Activated B cell treated with CpG ODN at 0.5 μM for 24 hours (primary cell): ENCODE measurements at regions not wholly inside any gene's neighbourhood (a gene's known extent, or its start where the extent isn't known, plus 50 kb on each side); places are given as distances from the start of the nearest gene placed in this dataset.

ENCODE experiments used
- ATAC-seq: fragments of 200-7000 bp; cut with Tn5 transposase; one replicate; pipeline ENCODE4 v1.10.0; 2021; ENCODE audit warnings: low read depth, mild to moderate bottlenecking, moderate library complexity
- CTCF ChIA-PET: fragments of 350-600 bp; sonication (Branson Sonifier 250); formaldehyde crosslinking; loops from one replicate; lab custom pipeline; 2021; ENCODE audit warnings: antibody characterized with exemption; lab: Charles Lee
- POLR2A ChIA-PET: fragments of 350-600 bp; sonication (Branson Sonifier 250); formaldehyde crosslinking; loops from one replicate; lab custom pipeline; 2021; ENCODE audit warnings: antibody characterized with exemption; lab: Charles Lee
- DNase-seq: peaks from one replicate; pipeline ENCODE4 v3.0.0; 2022
- H3K27ac Mint-ChIP-seq: one replicate; pipeline ENCODE4 v1.8.0; 2020; ENCODE audit warnings: mixed read lengths
- H3K27me3 Mint-ChIP-seq: one replicate; pipeline ENCODE4 v1.8.0; 2021; ENCODE audit warnings: mixed read lengths
- H3K36me3 Mint-ChIP-seq: one replicate; pipeline ENCODE4 v1.8.0; 2021; ENCODE audit warnings: low read depth, mixed read lengths
- H3K4me1 Mint-ChIP-seq: one replicate; pipeline ENCODE4 v1.8.0; 2021; ENCODE audit warnings: mixed read lengths
- H3K4me3 Mint-ChIP-seq: one replicate; pipeline ENCODE4 v1.8.0; 2020; ENCODE audit warnings: mild to moderate bottlenecking, mixed read lengths
- H3K9me3 Mint-ChIP-seq: one replicate; pipeline ENCODE4 v1.8.0; 2020; ENCODE audit warnings: mixed read lengths
- intact Hi-C: fragments of 100-400 bp; cut with micrococcal nuclease; formaldehyde crosslinking; loops from one replicate; pipeline ENCODE4 v1.15.1; 2024
- TF ChIP-seq, protein P1 (sequence below): fragments of 200-600 bp; IDR thresholded peaks from one replicate; pipeline ENCODE4 v1.8.0; 2022; ENCODE audit warnings: antibody characterized with exemption, mild to moderate bottlenecking

DNA sequence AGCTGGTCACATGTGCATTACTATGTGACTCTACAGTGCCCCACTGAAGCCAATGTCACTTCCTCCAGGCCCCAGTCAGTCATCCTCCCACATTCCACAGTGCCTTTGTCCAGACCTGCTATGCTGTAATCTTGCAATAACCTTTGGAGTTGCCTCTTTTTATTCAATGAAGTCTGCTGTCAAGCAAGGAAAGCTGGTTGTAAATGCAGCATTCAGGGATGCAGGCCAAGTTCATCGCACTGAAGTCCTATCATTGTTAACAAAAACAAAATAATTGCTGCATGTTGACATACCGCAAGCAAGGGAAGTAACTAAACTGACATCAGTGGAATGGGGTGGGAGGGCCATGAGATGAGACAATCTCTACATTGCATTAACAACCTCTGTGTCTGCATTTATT is 131.2 kb upstream of the CDYL start:
- ATAC-seq (no peak), DNase-seq (no peak)
- ChIA-PET POLR2A (no interaction called here), CTCF (no interaction called here)
- intact Hi-C loops, result no loop called here
- Mint-ChIP-seq H3K4me3 (no peak overlapping the region), H3K36me3 (no peaks in the 10 kb centered on the region), H3K27me3 (peaks cover 36% of the 10 kb centered on the region), H3K9me3 (no peaks in the 10 kb centered on the region), H3K27ac (no peak overlapping the region), H3K4me1 (peaks cover 9% of the 10 kb centered on the region)
- TF ChIP-seq, protein P1, sequence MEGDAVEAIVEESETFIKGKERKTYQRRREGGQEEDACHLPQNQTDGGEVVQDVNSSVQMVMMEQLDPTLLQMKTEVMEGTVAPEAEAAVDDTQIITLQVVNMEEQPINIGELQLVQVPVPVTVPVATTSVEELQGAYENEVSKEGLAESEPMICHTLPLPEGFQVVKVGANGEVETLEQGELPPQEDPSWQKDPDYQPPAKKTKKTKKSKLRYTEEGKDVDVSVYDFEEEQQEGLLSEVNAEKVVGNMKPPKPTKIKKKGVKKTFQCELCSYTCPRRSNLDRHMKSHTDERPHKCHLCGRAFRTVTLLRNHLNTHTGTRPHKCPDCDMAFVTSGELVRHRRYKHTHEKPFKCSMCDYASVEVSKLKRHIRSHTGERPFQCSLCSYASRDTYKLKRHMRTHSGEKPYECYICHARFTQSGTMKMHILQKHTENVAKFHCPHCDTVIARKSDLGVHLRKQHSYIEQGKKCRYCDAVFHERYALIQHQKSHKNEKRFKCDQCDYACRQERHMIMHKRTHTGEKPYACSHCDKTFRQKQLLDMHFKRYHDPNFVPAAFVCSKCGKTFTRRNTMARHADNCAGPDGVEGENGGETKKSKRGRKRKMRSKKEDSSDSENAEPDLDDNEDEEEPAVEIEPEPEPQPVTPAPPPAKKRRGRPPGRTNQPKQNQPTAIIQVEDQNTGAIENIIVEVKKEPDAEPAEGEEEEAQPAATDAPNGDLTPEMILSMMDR, result no peak

DNA sequence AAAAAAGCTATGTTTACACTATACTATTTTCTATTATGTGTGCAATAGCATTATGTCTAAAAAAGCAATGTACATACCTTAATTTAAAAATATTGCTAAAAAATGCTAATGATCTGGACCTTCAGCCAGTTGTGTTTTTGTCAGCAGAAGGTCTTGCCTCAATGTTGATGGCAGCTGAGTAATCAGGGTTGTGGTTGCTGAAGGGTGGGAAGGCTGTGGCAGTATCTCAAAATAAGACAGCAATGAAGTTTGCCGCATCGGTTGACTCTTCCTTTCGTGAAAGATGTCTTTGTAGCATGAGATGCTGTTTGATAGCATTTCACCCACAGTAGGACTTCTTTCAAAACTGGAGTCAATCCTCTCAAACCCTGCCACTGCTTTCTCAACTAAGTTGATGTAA is 134.7 kb upstream of the CDYL start:
- no peak for ATAC-seq
- ChIA-PET POLR2A (no interaction called here), CTCF (no interaction called here)
- DNase-seq, result no peak
- intact Hi-C loops, result no loop called here
- Mint-ChIP-seq H3K9me3 (no peaks in the 10 kb centered on the region), H3K4me1 (no peaks in the 10 kb centered on the region), H3K4me3 (no peak overlapping the region), H3K27me3 (peaks cover 20% of the 10 kb centered on the region), H3K36me3 (no peaks in the 10 kb centered on the region), H3K27ac (no peak overlapping the region)
- TF ChIP-seq, protein P1, result no peak

DNA sequence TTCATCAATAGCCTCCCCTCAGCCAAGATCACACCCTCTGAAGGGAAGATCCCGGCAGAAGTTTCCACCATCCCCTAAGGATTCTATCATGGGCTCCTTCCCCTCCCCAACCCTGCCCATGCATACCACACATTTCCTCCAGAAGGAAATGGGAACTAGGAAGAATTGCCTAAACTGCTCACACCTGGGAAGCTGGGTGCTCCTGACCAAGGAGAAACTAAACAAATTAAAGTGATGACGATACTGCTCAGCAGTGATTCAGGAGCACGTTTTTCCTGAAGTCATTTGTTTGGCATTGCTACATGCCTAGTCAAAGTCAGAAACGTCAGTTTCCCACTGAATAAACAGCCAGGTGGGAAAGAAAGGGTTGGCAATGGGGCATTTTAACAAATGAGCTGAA is 136.1 kb upstream of the CDYL start:
- DNase-seq, result no peak
- H3K4me3 Mint-ChIP-seq, result no peak overlapping the region
- H3K9me3 Mint-ChIP-seq, result no peaks in the 10 kb centered on the region
- ChIA-PET POLR2A (no interaction called here), CTCF (no interaction called here)
- peaks cover 15% of the 10 kb centered on the region for H3K27me3 Mint-ChIP-seq
- ATAC-seq, result no peak
- no peaks in the 10 kb centered on the region for H3K4me1 Mint-ChIP-seq
- no peak overlapping the region for H3K27ac Mint-ChIP-seq
- intact Hi-C loops, result no loop called here
- TF ChIP-seq, protein P1, result no peak
- H3K36me3 Mint-ChIP-seq, result no peaks in the 10 kb centered on the region

DNA sequence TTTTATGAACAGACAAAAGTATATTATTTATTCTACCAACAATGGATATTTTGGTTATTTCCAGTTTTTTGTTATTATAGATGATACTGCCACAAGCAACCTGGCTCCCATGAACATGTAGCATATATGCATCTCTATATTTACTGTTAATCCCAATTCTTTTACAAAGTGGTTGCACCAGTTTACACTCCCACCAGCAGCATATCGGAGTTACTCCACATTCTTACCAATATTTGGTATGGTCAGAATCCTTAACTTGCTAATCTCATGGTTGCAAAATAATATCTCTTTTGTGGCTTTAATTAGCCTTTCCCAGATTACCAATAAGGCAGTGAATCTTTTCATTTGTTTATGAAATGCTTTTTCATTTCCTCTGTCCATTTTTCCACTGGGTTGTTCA is 137.6 kb upstream of the CDYL start:
- TF ChIP-seq, protein P1, result no peak
- intact Hi-C loops, result no loop called here
- Mint-ChIP-seq H3K4me1 (no peaks in the 10 kb centered on the region), H3K27me3 (peaks cover 15% of the 10 kb centered on the region), H3K9me3 (no peaks in the 10 kb centered on the region), H3K27ac (no peak overlapping the region), H3K4me3 (no peak overlapping the region), H3K36me3 (no peaks in the 10 kb centered on the region)
- ChIA-PET CTCF (no interaction called here), POLR2A (no interaction called here)
- no peak for ATAC-seq
- no peak for DNase-seq

DNA sequence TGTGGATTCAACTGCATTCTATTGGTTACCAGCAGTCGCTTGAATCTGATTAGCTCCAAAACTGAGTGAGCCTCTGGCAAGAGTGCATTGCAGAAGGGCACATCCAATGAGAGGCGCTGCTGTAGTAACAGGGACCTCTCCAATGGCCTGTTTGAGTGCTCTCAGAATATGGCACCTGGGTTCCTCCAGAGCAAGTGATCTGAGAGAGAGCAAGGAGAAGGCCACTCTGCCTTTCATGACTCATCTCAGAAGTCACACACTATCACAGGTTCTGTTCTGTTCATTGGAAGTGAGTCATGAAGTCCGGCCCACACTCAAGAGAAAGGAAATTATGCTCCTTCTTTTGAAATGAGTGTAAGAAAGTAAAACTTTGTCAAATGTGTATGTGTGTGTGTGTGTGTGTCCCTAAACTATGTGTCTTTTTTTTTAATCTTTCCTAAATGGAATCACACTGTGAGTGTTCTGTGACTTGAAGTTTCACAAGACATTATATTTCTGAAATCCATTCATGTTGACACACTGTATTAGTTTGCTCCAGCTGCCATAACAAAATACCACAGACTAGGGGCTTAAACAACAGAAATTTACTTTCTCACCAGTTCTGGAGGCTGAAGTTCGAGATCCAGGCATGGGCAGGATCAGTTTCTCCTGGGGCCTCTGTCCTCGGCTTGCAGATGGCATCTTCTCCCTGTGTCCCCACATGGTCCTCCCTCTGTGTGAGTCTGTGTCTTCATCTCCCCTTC is 138.3 kb upstream of the CDYL start:
- H3K36me3 Mint-ChIP-seq, result no peaks in the 10 kb centered on the region
- H3K4me3 Mint-ChIP-seq, result no peak overlapping the region
- H3K27me3 Mint-ChIP-seq, result peaks cover 15% of the 10 kb centered on the region
- intact Hi-C loops, result no loop called here
- no peak overlapping the region for H3K27ac Mint-ChIP-seq
- no peaks in the 10 kb centered on the region for H3K4me1 Mint-ChIP-seq
- no peaks in the 10 kb centered on the region for H3K9me3 Mint-ChIP-seq
- no peak for DNase-seq
- ATAC-seq, result peak; percentile 34
- TF ChIP-seq, protein P1, result no peak
- ChIA-PET POLR2A (no interaction called here), CTCF (no interaction called here)
